Lung (tissue), 11 donors: ENCODE measurements at regions not wholly inside any gene's neighbourhood (a gene's known extent, or its start where the extent isn't known, plus 50 kb on each side); places are given as distances from the start of the nearest gene placed in this dataset.
A peak's percentile ranks its signal among the peaks of the same experiment; 100 is the strongest.
"Not testable (repeated sequence)": the region's sequence is repeated elsewhere in the genome, so short reads cannot be mapped to it uniquely, and the experiment has no call there.

Experiments used
- ATAC-seq: fragments of 200-7000 bp; cut with Tn5 transposase; one replicate; pipeline ENCODE4 v1.9.1; 2020; ENCODE audit warnings: moderate number of reproducible peaks; ENCODE audit not compliant: insufficient read depth, low FRiP score
- DNase-seq, 3 donors: peaks; one replicate each; pipeline ENCODE4 v3.0.0-alpha.2; 2013 to 2017
- H3K27ac ChIP-seq, 2 donors: one replicate each; pipeline ENCODE4 v1.5.1; 2013; ENCODE audit warnings: mild to moderate bottlenecking in 2 of 2, moderate library complexity in 2 of 2, control low read depth in 1 of 2, inconsistent platforms in 1 of 2, low read depth in 1 of 2, low read length in 1 of 2
- H3K27me3 ChIP-seq, 3 donors: one replicate each; pipeline ENCODE4 v1.5.1; 2013; ENCODE audit warnings: low read length in 2 of 3; ENCODE audit not compliant: control insufficient read depth in 3 of 3, insufficient read depth in 3 of 3
- H3K36me3 ChIP-seq, 4 donors: one replicate each; pipeline ENCODE4 v1.5.1; 2013; ENCODE audit warnings: low read length in 4 of 4, mild to moderate bottlenecking in 1 of 4, moderate library complexity in 1 of 4; ENCODE audit not compliant: control insufficient read depth in 4 of 4, insufficient read depth in 4 of 4
- H3K4me1 ChIP-seq, 5 donors: one replicate each; pipeline ENCODE4 v1.5.1; 2013; ENCODE audit warnings: low read length in 5 of 5, mild to moderate bottlenecking in 2 of 5, moderate library complexity in 1 of 5; ENCODE audit not compliant: control insufficient read depth in 5 of 5, insufficient read depth in 5 of 5
- H3K4me3 ChIP-seq: one replicate; pipeline ENCODE4 v1.5.1; 2013; ENCODE audit warnings: mild to moderate bottlenecking, control low read depth, moderate library complexity
- H3K9ac ChIP-seq, 2 donors: one replicate each; pipeline ENCODE4 v1.5.1; 2013; ENCODE audit warnings: low read length in 2 of 2, control low read depth in 1 of 2; ENCODE audit not compliant: insufficient read depth in 1 of 2
- H3K9me3 ChIP-seq, 4 donors: one replicate each; pipeline ENCODE4 v1.5.1; 2013; ENCODE audit warnings: low read length in 3 of 4, mild to moderate bottlenecking in 1 of 4, moderate library complexity in 1 of 4; ENCODE audit not compliant: control insufficient read depth in 4 of 4, insufficient read depth in 3 of 4
- WGBS, 2 donors: extraction: QIAGEN DNeasy Blood & Tissue Kit; methylation state at CpG; one replicate each; pipeline ENCODE4 v1.1.7; 2013; 5-methylcytosine and 5-hydroxymethylcytosine counted together
- TF ChIP-seq, protein P1 (sequence below): IDR thresholded peaks from 2 replicates; pipeline ENCODE4 v1.5.1; 2012; ENCODE audit warnings: mild to moderate bottlenecking; ENCODE audit errors: control extremely low read depth, extremely low read depth
- donor health status: control.
- donor health status: control.
- donor health status: Bipolar disorder and iron deficiency.
- donor health status: healthy.
- donor health status: DM: yes; HTN: yes; CAD: no.

DNA sequence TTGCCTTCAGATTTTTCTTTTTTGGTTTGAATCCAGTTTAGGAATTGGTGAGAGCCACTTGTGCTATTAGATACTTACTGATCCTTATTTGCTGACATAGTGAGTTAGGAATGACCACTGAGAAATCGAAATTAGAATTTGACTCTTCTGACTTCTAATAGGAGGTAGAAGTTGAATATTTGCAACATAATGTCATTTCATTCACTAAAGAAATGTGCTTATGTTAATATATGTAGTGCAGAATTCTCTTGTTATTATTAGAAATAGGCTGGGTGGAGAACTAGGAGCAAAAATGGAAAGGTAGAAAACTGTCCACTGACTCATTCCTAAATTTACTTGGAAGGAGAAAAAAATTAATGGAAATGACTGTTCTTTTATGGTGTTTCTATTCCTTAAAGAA, 538.2 kb upstream of the SGO1 start:
- no peaks in the 10 kb centered on the region for H3K27me3 ChIP-seq
- no peaks in the 10 kb centered on the region for H3K9me3 ChIP-seq
- 72 to 79% methylated on average over 1 of the region's 1 CpG for WGBS, 2 donors
- H3K9ac ChIP-seq: no peak overlapping the region
- no peak overlapping the region for H3K27ac ChIP-seq
- no peaks in the 10 kb centered on the region for H3K36me3 ChIP-seq
- H3K4me3 ChIP-seq: no peak overlapping the region
- ATAC-seq (no peak), DNase-seq (no peak)
- H3K4me1 ChIP-seq: no peaks in the 10 kb centered on the region
- TF ChIP-seq, protein P1, sequence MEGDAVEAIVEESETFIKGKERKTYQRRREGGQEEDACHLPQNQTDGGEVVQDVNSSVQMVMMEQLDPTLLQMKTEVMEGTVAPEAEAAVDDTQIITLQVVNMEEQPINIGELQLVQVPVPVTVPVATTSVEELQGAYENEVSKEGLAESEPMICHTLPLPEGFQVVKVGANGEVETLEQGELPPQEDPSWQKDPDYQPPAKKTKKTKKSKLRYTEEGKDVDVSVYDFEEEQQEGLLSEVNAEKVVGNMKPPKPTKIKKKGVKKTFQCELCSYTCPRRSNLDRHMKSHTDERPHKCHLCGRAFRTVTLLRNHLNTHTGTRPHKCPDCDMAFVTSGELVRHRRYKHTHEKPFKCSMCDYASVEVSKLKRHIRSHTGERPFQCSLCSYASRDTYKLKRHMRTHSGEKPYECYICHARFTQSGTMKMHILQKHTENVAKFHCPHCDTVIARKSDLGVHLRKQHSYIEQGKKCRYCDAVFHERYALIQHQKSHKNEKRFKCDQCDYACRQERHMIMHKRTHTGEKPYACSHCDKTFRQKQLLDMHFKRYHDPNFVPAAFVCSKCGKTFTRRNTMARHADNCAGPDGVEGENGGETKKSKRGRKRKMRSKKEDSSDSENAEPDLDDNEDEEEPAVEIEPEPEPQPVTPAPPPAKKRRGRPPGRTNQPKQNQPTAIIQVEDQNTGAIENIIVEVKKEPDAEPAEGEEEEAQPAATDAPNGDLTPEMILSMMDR: no peak

DNA sequence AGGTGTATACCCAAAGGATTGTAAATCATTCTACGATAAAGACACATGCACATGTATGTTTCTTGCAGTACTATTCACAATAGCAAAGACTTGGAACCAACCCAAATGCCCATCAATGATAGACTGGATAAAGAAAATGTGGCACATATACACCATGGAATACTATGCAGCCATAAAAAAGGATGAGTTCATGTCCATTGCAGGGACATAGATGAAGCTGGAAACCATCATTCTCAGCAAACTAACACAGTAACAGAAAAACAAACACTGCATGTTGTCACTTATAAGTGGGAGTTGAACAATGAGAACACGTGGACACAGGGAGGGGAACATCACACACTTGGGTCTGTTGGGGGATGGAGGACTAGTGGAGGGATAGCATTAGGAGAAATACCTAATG, 530.4 kb upstream of the SGO1 start:
- not testable (repeated sequence) for H3K27me3 ChIP-seq, DNase-seq, H3K9ac ChIP-seq, H3K9me3 ChIP-seq, H3K4me1 ChIP-seq, H3K4me3 ChIP-seq, ATAC-seq, H3K27ac ChIP-seq, H3K36me3 ChIP-seq
- 88 to 91% methylated on average over 2 of the region's 2 CpGs for WGBS, 2 donors

DNA sequence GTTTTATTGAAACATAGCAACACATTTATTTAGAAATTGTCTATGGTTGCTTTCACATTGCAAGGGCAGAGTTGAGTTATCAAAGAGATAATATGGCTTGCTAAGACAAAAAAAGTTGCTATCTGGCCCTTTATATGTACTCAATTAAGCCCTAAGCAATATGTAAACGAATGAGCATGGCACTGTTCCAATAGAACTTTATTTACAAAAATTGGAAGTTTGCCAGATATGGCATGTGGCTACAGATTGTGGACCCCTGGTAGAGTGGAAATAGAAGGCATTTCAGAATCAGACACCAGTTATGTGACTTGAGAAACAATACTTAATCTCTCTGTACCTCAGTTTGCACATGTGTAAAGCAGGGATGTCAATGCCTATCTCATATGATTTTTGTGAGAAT, 515.6 kb upstream of the SGO1 start:
- DNase-seq: peak in 2 of 3 donors; percentile 16 to 42
- Histone ChIP-seq H3K9ac (no peak overlapping the region), H3K4me3 (no peak overlapping the region), H3K27ac (no peak overlapping the region), H3K4me1 (peaks cover 0 to 3% (median 0%) of the 10 kb centered on the region in 5 donors), H3K36me3 (no peaks in the 10 kb centered on the region), H3K27me3 (no peaks in the 10 kb centered on the region), H3K9me3 (peaks cover 0 to 2% (median 0%) of the 10 kb centered on the region in 4 donors)
- 46 to 49% methylated on average over 1 of the region's 1 CpG for WGBS, 2 donors
- ATAC-seq: no peak
- TF ChIP-seq, protein P1: no peak

DNA sequence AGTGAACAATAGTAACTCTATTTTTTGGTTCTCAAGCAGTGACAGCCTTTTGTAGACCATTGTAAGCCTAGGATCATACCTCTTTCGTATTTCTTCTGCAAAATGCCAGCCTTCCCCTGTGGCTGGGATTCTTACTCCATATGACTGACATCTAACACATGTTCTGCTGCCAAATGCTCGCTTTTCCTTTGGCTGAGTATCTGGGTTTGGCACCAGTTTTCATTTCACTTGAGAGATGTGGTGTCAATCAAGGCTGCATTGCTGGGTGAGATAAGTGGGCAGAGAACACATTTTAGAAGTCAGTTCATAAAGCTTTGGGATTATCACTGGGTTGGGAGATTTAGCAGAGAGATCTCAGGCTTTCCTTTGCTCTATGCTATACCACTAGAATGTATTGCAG, 514.7 kb upstream of the SGO1 start:
- Histone ChIP-seq H3K27ac (no peak overlapping the region), H3K36me3 (no peaks in the 10 kb centered on the region), H3K9ac (no peak overlapping the region), H3K27me3 (no peaks in the 10 kb centered on the region), H3K4me1 (peaks cover 0 to 3% (median 0%) of the 10 kb centered on the region in 5 donors), H3K9me3 (peaks cover 0 to 2% (median 0%) of the 10 kb centered on the region in 4 donors), H3K4me3 (no peak overlapping the region)
- TF ChIP-seq, protein P1: no peak
- 44 to 69% methylated on average over 2 of the region's 2 CpGs for WGBS, 2 donors
- ATAC-seq (no peak), DNase-seq (peak in 2 of 3 donors; percentile 6 to 14)
